Natural killer cell treated with Interleukin-12 subunit alpha and Interleukin-12 subunit beta and Interleukin-15 and Interleukin-18, amount 100 ng/mL, for 72 hours (primary cell): ENCODE measurements at regions not wholly inside any gene's neighbourhood (a gene's known extent, or its start where the extent isn't known, plus 50 kb on each side); places are given as distances from the start of the nearest gene placed in this dataset.

Experiments
- ATAC-seq, 2 donors: fragments of 150-1000 bp; cut with Tn5 transposase in 1 of 2; sonication (Bioruptor Pico), chemical (Tn5 transposase) in 1 of 2; 2 replicates each; pipeline ENCODE4 v1.10.0; 2021
- DNase-seq: peaks from one replicate; pipeline ENCODE4 v3.0.0; 2022; ENCODE audit warnings: low spot score
- H3K27ac Mint-ChIP-seq, 2 donors: 1 replicate in 1 of 2; 2 replicates in 1 of 2; pipeline ENCODE4 v1.8.0; 2022; ENCODE audit warnings: mixed read lengths in 2 of 2, mild to moderate bottlenecking in 1 of 2, moderate library complexity in 1 of 2
- H3K27me3 Mint-ChIP-seq, 2 donors: 1 replicate in 1 of 2; 2 replicates in 1 of 2; pipeline ENCODE4 v1.8.0; 2022; ENCODE audit warnings: mixed read lengths in 2 of 2
- H3K36me3 Mint-ChIP-seq: one replicate; pipeline ENCODE4 v1.8.0; 2022; ENCODE audit warnings: mixed read lengths
- H3K4me1 Mint-ChIP-seq, 2 donors: 1 replicate in 1 of 2; 2 replicates in 1 of 2; pipeline ENCODE4 v1.8.0; 2022; ENCODE audit warnings: low read depth in 2 of 2, mixed read lengths in 2 of 2, mild to moderate bottlenecking in 1 of 2
- H3K4me3 Mint-ChIP-seq: one replicate; pipeline ENCODE4 v1.8.0; 2022; ENCODE audit warnings: mixed read lengths
- H3K9me3 Mint-ChIP-seq: 2 replicates; pipeline ENCODE4 v1.8.0; 2022; ENCODE audit warnings: mixed read lengths

- DNase-seq: no peak
- Mint-ChIP-seq H3K4me1 (no peaks in the 10 kb centered on the region), H3K27me3 (peaks cover 7 to 13% of the 10 kb centered on the region in 2 donors), H3K36me3 (no peaks in the 10 kb centered on the region), H3K27ac (no peak overlapping the region), H3K9me3 (no peaks in the 10 kb centered on the region), H3K4me3 (no peak overlapping the region)
- no peak for ATAC-seq
Observed at GRCh38 chrX:16222151-16222550, 54.9 kb downstream of the MAGEB17 start.

- no peaks in the 10 kb centered on the region for H3K36me3 Mint-ChIP-seq
- no peak overlapping the region for H3K27ac Mint-ChIP-seq
- DNase-seq (no peak), ATAC-seq (no peak)
- no peak overlapping the region for H3K4me3 Mint-ChIP-seq
- H3K9me3 Mint-ChIP-seq: no peaks in the 10 kb centered on the region
- H3K27me3 Mint-ChIP-seq: peaks cover 7 to 13% of the 10 kb centered on the region in 2 donors
- no peaks in the 10 kb centered on the region for H3K4me1 Mint-ChIP-seq
Observed at GRCh38 chrX:16223385-16223784, 56.1 kb downstream of the MAGEB17 start.

GRCh38 chrX:16239211-16239610, 71.9 kb downstream of the MAGEB17 start:
- no peak overlapping the region for H3K4me3 Mint-ChIP-seq
- H3K9me3 Mint-ChIP-seq: no peaks in the 10 kb centered on the region
- no peak for ATAC-seq
- no peaks in the 10 kb centered on the region for H3K36me3 Mint-ChIP-seq
- H3K4me1 Mint-ChIP-seq: no peaks in the 10 kb centered on the region
- H3K27me3 Mint-ChIP-seq: peaks cover 4 to 21% of the 10 kb centered on the region in 2 donors
- H3K27ac Mint-ChIP-seq: no peak overlapping the region
- DNase-seq: no peak

GRCh38 chrX:16240231-16240905, 73.1 kb downstream of the MAGEB17 start:
- peaks cover 4 to 17% of the 10 kb centered on the region in 2 donors for H3K27me3 Mint-ChIP-seq
- no peaks in the 10 kb centered on the region for H3K36me3 Mint-ChIP-seq
- H3K27ac Mint-ChIP-seq: no peak overlapping the region
- no peak for ATAC-seq
- H3K4me1 Mint-ChIP-seq: no peaks in the 10 kb centered on the region
- H3K4me3 Mint-ChIP-seq: no peak overlapping the region
- no peak for DNase-seq
- H3K9me3 Mint-ChIP-seq: no peaks in the 10 kb centered on the region

- DNase-seq: no peak
- Mint-ChIP-seq H3K4me3 (no peak overlapping the region), H3K27me3 (peaks cover 4 to 18% of the 10 kb centered on the region in 2 donors), H3K9me3 (no peaks in the 10 kb centered on the region), H3K4me1 (no peaks in the 10 kb centered on the region), H3K36me3 (no peaks in the 10 kb centered on the region), H3K27ac (no peak overlapping the region)
- no peak for ATAC-seq
Observed at GRCh38 chrX:16240968-16241367, 73.7 kb downstream of the MAGEB17 start.

GRCh38 chrX:16250296-16250695, 83.0 kb downstream of the MAGEB17 start:
- no peaks in the 10 kb centered on the region for H3K4me1 Mint-ChIP-seq
- peaks cover 0 to 2% of the 10 kb centered on the region in 2 donors for H3K27me3 Mint-ChIP-seq
- ATAC-seq: no peak
- no peak overlapping the region for H3K4me3 Mint-ChIP-seq
- H3K9me3 Mint-ChIP-seq: no peaks in the 10 kb centered on the region
- DNase-seq: no peak
- H3K27ac Mint-ChIP-seq: no peak overlapping the region
- no peaks in the 10 kb centered on the region for H3K36me3 Mint-ChIP-seq

GRCh38 chrX:16251782-16252181, 84.5 kb downstream of the MAGEB17 start:
- H3K36me3 Mint-ChIP-seq: no peaks in the 10 kb centered on the region
- no peak for DNase-seq

GRCh38 chrX:16258882-16259281, 91.6 kb downstream of the MAGEB17 start:
- ATAC-seq (no peak), DNase-seq (no peak)
- Mint-ChIP-seq H3K4me1 (no peaks in the 10 kb centered on the region), H3K27me3 (peaks cover 6 to 8% of the 10 kb centered on the region in 2 donors), H3K36me3 (no peaks in the 10 kb centered on the region), H3K9me3 (no peaks in the 10 kb centered on the region), H3K4me3 (no peak overlapping the region), H3K27ac (no peak overlapping the region)

More at GRCh38 chrX:16251782-16252181, 84.5 kb downstream of the MAGEB17 start:
- no peak for ATAC-seq
- H3K4me3 Mint-ChIP-seq: no peak overlapping the region
- H3K27ac Mint-ChIP-seq: no peak overlapping the region
- no peaks in the 10 kb centered on the region for H3K27me3 Mint-ChIP-seq
- no peaks in the 10 kb centered on the region for H3K9me3 Mint-ChIP-seq
- H3K4me1 Mint-ChIP-seq: no peaks in the 10 kb centered on the region

- no peaks in the 10 kb centered on the region for H3K4me1 Mint-ChIP-seq
- ATAC-seq (no peak), DNase-seq (no peak)
- H3K9me3 Mint-ChIP-seq: peaks cover 4% of the 10 kb centered on the region
- no peak overlapping the region for H3K27ac Mint-ChIP-seq
- no peak overlapping the region for H3K4me3 Mint-ChIP-seq
- no peaks in the 10 kb centered on the region for H3K36me3 Mint-ChIP-seq
- peaks cover 0 to 5% of the 10 kb centered on the region in 2 donors for H3K27me3 Mint-ChIP-seq
Observed at GRCh38 chrX:16267431-16267830, 100.2 kb downstream of the MAGEB17 start.

GRCh38 chrX:16268206-16268605, 100.9 kb downstream of the MAGEB17 start:
- no peaks in the 10 kb centered on the region for H3K4me1 Mint-ChIP-seq
- peaks cover 0 to 5% of the 10 kb centered on the region in 2 donors for H3K27me3 Mint-ChIP-seq
- H3K9me3 Mint-ChIP-seq: peaks cover 4% of the 10 kb centered on the region
- no peak overlapping the region for H3K27ac Mint-ChIP-seq
- H3K36me3 Mint-ChIP-seq: no peaks in the 10 kb centered on the region
- no peak for ATAC-seq
- DNase-seq: no peak
- no peak overlapping the region for H3K4me3 Mint-ChIP-seq

- Mint-ChIP-seq H3K9me3 (peaks cover 2% of the 10 kb centered on the region), H3K4me3 (no peak overlapping the region), H3K4me1 (no peaks in the 10 kb centered on the region), H3K36me3 (no peaks in the 10 kb centered on the region), H3K27ac (no peak overlapping the region), H3K27me3 (peaks cover 0 to 26% of the 10 kb centered on the region in 2 donors)
- ATAC-seq (no peak), DNase-seq (no peak)
Observed at GRCh38 chrX:16278927-16279326, 111.6 kb downstream of the MAGEB17 start.

GRCh38 chrX:16282209-16282608, 114.9 kb downstream of the MAGEB17 start:
- DNase-seq: no peak
- H3K4me1 Mint-ChIP-seq: no peaks in the 10 kb centered on the region
- no peaks in the 10 kb centered on the region for H3K9me3 Mint-ChIP-seq
- no peak overlapping the region for H3K27ac Mint-ChIP-seq
- no peak overlapping the region for H3K4me3 Mint-ChIP-seq
- no peaks in the 10 kb centered on the region for H3K36me3 Mint-ChIP-seq
- H3K27me3 Mint-ChIP-seq: peaks cover 0 to 24% of the 10 kb centered on the region in 2 donors
- no peak for ATAC-seq

GRCh38 chrX:16284842-16285241, 117.6 kb downstream of the MAGEB17 start:
- ATAC-seq: no peak
- no peaks in the 10 kb centered on the region for H3K4me1 Mint-ChIP-seq
- H3K9me3 Mint-ChIP-seq: no peaks in the 10 kb centered on the region
- H3K36me3 Mint-ChIP-seq: no peaks in the 10 kb centered on the region
- H3K27me3 Mint-ChIP-seq: peaks cover 0 to 23% of the 10 kb centered on the region in 2 donors
- H3K27ac Mint-ChIP-seq: no peak overlapping the region
- DNase-seq: no peak
- no peak overlapping the region for H3K4me3 Mint-ChIP-seq

GRCh38 chrX:16290997-16291396, 123.7 kb downstream of the MAGEB17 start:
- no peaks in the 10 kb centered on the region for H3K36me3 Mint-ChIP-seq
- H3K4me3 Mint-ChIP-seq: no peak overlapping the region
- ATAC-seq: no peak
- peaks cover 9% of the 10 kb centered on the region for H3K9me3 Mint-ChIP-seq
- no peaks in the 10 kb centered on the region for H3K4me1 Mint-ChIP-seq
- no peak overlapping the region for H3K27ac Mint-ChIP-seq
- no peak for DNase-seq
- H3K27me3 Mint-ChIP-seq: peaks cover 13 to 27% of the 10 kb centered on the region in 2 donors

GRCh38 chrX:16300831-16301230, 133.6 kb downstream of the MAGEB17 start:
- DNase-seq: no peak
- Mint-ChIP-seq H3K4me3 (no peak overlapping the region), H3K4me1 (no peaks in the 10 kb centered on the region), H3K36me3 (no peaks in the 10 kb centered on the region), H3K9me3 (no peaks in the 10 kb centered on the region), H3K27me3 (peaks cover 7 to 12% of the 10 kb centered on the region in 2 donors), H3K27ac (no peak overlapping the region)
- no peak for ATAC-seq
